ENCODE measurements at regions not wholly inside any gene's neighbourhood (a gene's known extent, or its start where the extent isn't known, plus 50 kb on each side); places are given as distances from the start of the nearest gene placed in this dataset.

- Histone ChIP-seq H3K4me1 (ENCODE audit: control insufficient read depth in 2 of 2, insufficient read depth in 1 of 2, low read depth in 1 of 2, low read length in 2 of 2) (no peaks in the 10 kb centered on the region), H3K27me3 (ENCODE audit: control insufficient read depth in 3 of 3, insufficient read depth in 3 of 3, low read depth in 1 of 3, low read length in 3 of 3) (no peaks in the 10 kb centered on the region), H3K23ac (ENCODE audit: low read depth, low read length, poor library complexity) (no peak overlapping the region), H2BK5ac (ENCODE audit: low read length) (no peak overlapping the region), H2BK120ac (ENCODE audit: low read depth, low read length) (no peak overlapping the region), H3K36me3 (replicated peaks in 1 of 2; ENCODE audit: control insufficient read depth in 2 of 2, insufficient read depth in 2 of 2, low read length in 2 of 2) (no peaks in the 10 kb centered on the region), H2BK12ac (ENCODE audit: low read length) (no peak overlapping the region), H3K4me3 (ENCODE audit: low read length in 2 of 2) (no peak overlapping the region), H4K91ac (ENCODE audit: low read depth, low read length, poor library complexity) (no peak overlapping the region), H3K4me2 (ENCODE audit: insufficient read depth, low read length, poor library complexity, severe bottlenecking) (no peak overlapping the region), H3K79me1 (ENCODE audit: low read depth, low read length) (no peaks in the 10 kb centered on the region), H3K9me3 (replicated peaks in 1 of 2; ENCODE audit: control insufficient read depth in 2 of 2, insufficient read depth in 1 of 2, low read depth in 1 of 2, low read length in 2 of 2) (no peaks in the 10 kb centered on the region), H3K14ac (ENCODE audit: low read length) (no peak overlapping the region), H2BK15ac (ENCODE audit: low read length) (no peak overlapping the region), H4K8ac (ENCODE audit: low read depth, low read length) (no peak overlapping the region), H3K18ac (ENCODE audit: low read length) (no peak overlapping the region), H3K4ac (ENCODE audit: low read length) (no peak overlapping the region), H3K9ac (ENCODE audit: low read depth, low read length, poor library complexity) (no peak overlapping the region), H2AFZ (ENCODE audit: low read length) (no peak overlapping the region), H3K27ac (replicated peaks; ENCODE audit: low read length) (no peak overlapping the region), H2AK5ac (ENCODE audit: low read depth, low read length) (no peak overlapping the region)
- DNase-seq (ENCODE audit: low spot score): no peak
- WGBS, 2 donors (ENCODE audit: extremely low coverage in 2 of 2, insufficient read length in 2 of 2, insufficient replicate concordance in 1 of 2): no CpG with 5 or more reads among the region's 4 CpGs
These were observed 242.7 kb upstream of the TTC14 start for GRCh38 chr3:180359061-180359952.

- H2BK15ac ChIP-seq (ENCODE audit: low read length): no peak overlapping the region
- no peaks in the 10 kb centered on the region for H3K79me1 ChIP-seq (ENCODE audit: low read depth, low read length)
- no peaks in the 10 kb centered on the region for H3K36me3 ChIP-seq (replicated peaks in 1 of 2; ENCODE audit: control insufficient read depth in 2 of 2, insufficient read depth in 2 of 2, low read length in 2 of 2)
- no peak overlapping the region for H3K14ac ChIP-seq (ENCODE audit: low read length)
- WGBS, 2 donors (ENCODE audit: extremely low coverage in 2 of 2, insufficient read length in 2 of 2, insufficient replicate concordance in 1 of 2): no CpG with 5 or more reads among the region's 2 CpGs
- no peak overlapping the region for H3K9ac ChIP-seq (ENCODE audit: low read depth, low read length, poor library complexity)
- no peak overlapping the region for H2AFZ ChIP-seq (ENCODE audit: low read length)
- DNase-seq (ENCODE audit: low spot score): no peak
- no peak overlapping the region for H4K8ac ChIP-seq (ENCODE audit: low read depth, low read length)
- no peak overlapping the region for H3K4me2 ChIP-seq (ENCODE audit: insufficient read depth, low read length, poor library complexity, severe bottlenecking)
- no peak overlapping the region for H2BK5ac ChIP-seq (ENCODE audit: low read length)
- H3K4ac ChIP-seq (ENCODE audit: low read length): no peak overlapping the region
- H2BK12ac ChIP-seq (ENCODE audit: low read length): no peak overlapping the region
- H4K91ac ChIP-seq (ENCODE audit: low read depth, low read length, poor library complexity): no peak overlapping the region
- H3K27ac ChIP-seq (replicated peaks; ENCODE audit: low read length): no peak overlapping the region
- no peaks in the 10 kb centered on the region for H3K4me1 ChIP-seq (ENCODE audit: control insufficient read depth in 2 of 2, insufficient read depth in 1 of 2, low read depth in 1 of 2, low read length in 2 of 2)
- H2AK5ac ChIP-seq (ENCODE audit: low read depth, low read length): no peak overlapping the region
- H3K23ac ChIP-seq (ENCODE audit: low read depth, low read length, poor library complexity): no peak overlapping the region
- H2BK120ac ChIP-seq (ENCODE audit: low read depth, low read length): no peak overlapping the region
- no peak overlapping the region for H3K4me3 ChIP-seq (ENCODE audit: low read length in 2 of 2)
- H3K9me3 ChIP-seq (replicated peaks in 1 of 2; ENCODE audit: control insufficient read depth in 2 of 2, insufficient read depth in 1 of 2, low read depth in 1 of 2, low read length in 2 of 2): no peaks in the 10 kb centered on the region
- H3K27me3 ChIP-seq (ENCODE audit: control insufficient read depth in 3 of 3, insufficient read depth in 3 of 3, low read depth in 1 of 3, low read length in 3 of 3): no peaks in the 10 kb centered on the region
- H3K18ac ChIP-seq (ENCODE audit: low read length): no peak overlapping the region
These were observed 242.0 kb upstream of the TTC14 start for GRCh38 chr3:180359953-180360279.

DNA sequence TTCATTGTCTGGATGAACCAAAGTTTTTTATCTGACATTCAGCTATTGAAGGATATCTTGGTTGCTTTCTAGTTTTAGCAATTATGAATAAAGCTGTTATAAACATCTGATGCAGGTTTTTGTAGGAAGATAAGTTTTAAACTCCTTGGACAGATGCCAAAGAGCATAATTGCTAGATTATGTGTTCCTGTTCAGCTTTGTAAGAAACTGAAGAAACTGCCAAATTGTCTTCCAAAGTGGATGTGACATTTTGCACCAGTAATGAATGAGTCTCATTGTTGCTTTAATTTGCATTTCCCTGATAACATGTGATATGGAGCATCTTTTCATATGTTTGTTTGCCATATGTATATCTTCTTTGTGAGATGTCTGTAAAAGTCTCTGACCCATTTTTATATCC, 239.9 kb upstream of the TTC14 start:
- Histone ChIP-seq H3K14ac (ENCODE audit: low read length) (no peak overlapping the region), H3K79me1 (ENCODE audit: low read depth, low read length) (no peaks in the 10 kb centered on the region), H3K18ac (ENCODE audit: low read length) (no peak overlapping the region), H2BK120ac (ENCODE audit: low read depth, low read length) (no peak overlapping the region), H2BK5ac (ENCODE audit: low read length) (no peak overlapping the region), H4K8ac (ENCODE audit: low read depth, low read length) (no peak overlapping the region), H3K9ac (ENCODE audit: low read depth, low read length, poor library complexity) (no peak overlapping the region), H3K4me2 (ENCODE audit: insufficient read depth, low read length, poor library complexity, severe bottlenecking) (no peak overlapping the region), H3K9me3 (replicated peaks in 1 of 2; ENCODE audit: control insufficient read depth in 2 of 2, insufficient read depth in 1 of 2, low read depth in 1 of 2, low read length in 2 of 2) (no peaks in the 10 kb centered on the region), H2AK5ac (ENCODE audit: low read depth, low read length) (no peak overlapping the region), H3K4ac (ENCODE audit: low read length) (no peak overlapping the region), H2BK12ac (ENCODE audit: low read length) (no peak overlapping the region), H2AFZ (ENCODE audit: low read length) (no peak overlapping the region), H2BK15ac (ENCODE audit: low read length) (no peak overlapping the region), H3K36me3 (replicated peaks in 1 of 2; ENCODE audit: control insufficient read depth in 2 of 2, insufficient read depth in 2 of 2, low read length in 2 of 2) (no peaks in the 10 kb centered on the region), H3K4me3 (ENCODE audit: low read length in 2 of 2) (no peak overlapping the region), H3K4me1 (ENCODE audit: control insufficient read depth in 2 of 2, insufficient read depth in 1 of 2, low read depth in 1 of 2, low read length in 2 of 2) (no peaks in the 10 kb centered on the region), H4K91ac (ENCODE audit: low read depth, low read length, poor library complexity) (no peak overlapping the region), H3K27ac (replicated peaks; ENCODE audit: low read length) (no peak overlapping the region), H3K23ac (ENCODE audit: low read depth, low read length, poor library complexity) (no peak overlapping the region), H3K27me3 (ENCODE audit: control insufficient read depth in 3 of 3, insufficient read depth in 3 of 3, low read depth in 1 of 3, low read length in 3 of 3) (no peaks in the 10 kb centered on the region)
- DNase-seq (ENCODE audit: low spot score): no peak

GRCh38 chr3:180375831-180376230, 226.1 kb upstream of the TTC14 start:
- WGBS, 2 donors (ENCODE audit: extremely low coverage in 2 of 2, insufficient read length in 2 of 2, insufficient replicate concordance in 1 of 2): no CpG with 5 or more reads among the region's 3 CpGs
- no peak overlapping the region for H3K4me3 ChIP-seq (ENCODE audit: low read length in 2 of 2)
- no peak overlapping the region for H4K8ac ChIP-seq (ENCODE audit: low read depth, low read length)
- H4K91ac ChIP-seq (ENCODE audit: low read depth, low read length, poor library complexity): no peak overlapping the region
- no peaks in the 10 kb centered on the region for H3K9me3 ChIP-seq (replicated peaks in 1 of 2; ENCODE audit: control insufficient read depth in 2 of 2, insufficient read depth in 1 of 2, low read depth in 1 of 2, low read length in 2 of 2)
- H3K23ac ChIP-seq (ENCODE audit: low read depth, low read length, poor library complexity): no peak overlapping the region
- no peak overlapping the region for H3K9ac ChIP-seq (ENCODE audit: low read depth, low read length, poor library complexity)
- H3K27me3 ChIP-seq (ENCODE audit: control insufficient read depth in 3 of 3, insufficient read depth in 3 of 3, low read depth in 1 of 3, low read length in 3 of 3): no peaks in the 10 kb centered on the region
- no peak overlapping the region for H3K14ac ChIP-seq (ENCODE audit: low read length)
- H3K18ac ChIP-seq (ENCODE audit: low read length): no peak overlapping the region
- H3K36me3 ChIP-seq (replicated peaks in 1 of 2; ENCODE audit: control insufficient read depth in 2 of 2, insufficient read depth in 2 of 2, low read length in 2 of 2): no peaks in the 10 kb centered on the region
- no peak overlapping the region for H2BK15ac ChIP-seq (ENCODE audit: low read length)
- no peak overlapping the region for H2BK5ac ChIP-seq (ENCODE audit: low read length)
- no peak overlapping the region for H2AK5ac ChIP-seq (ENCODE audit: low read depth, low read length)
- no peak overlapping the region for H2AFZ ChIP-seq (ENCODE audit: low read length)
- H3K79me1 ChIP-seq (ENCODE audit: low read depth, low read length): no peaks in the 10 kb centered on the region
- no peak overlapping the region for H2BK120ac ChIP-seq (ENCODE audit: low read depth, low read length)
- H2BK12ac ChIP-seq (ENCODE audit: low read length): no peak overlapping the region
- no peak overlapping the region for H3K27ac ChIP-seq (replicated peaks; ENCODE audit: low read length)
- no peak for DNase-seq (ENCODE audit: low spot score)
- H3K4me2 ChIP-seq (ENCODE audit: insufficient read depth, low read length, poor library complexity, severe bottlenecking): no peak overlapping the region
- no peak overlapping the region for H3K4ac ChIP-seq (ENCODE audit: low read length)
- no peaks in the 10 kb centered on the region for H3K4me1 ChIP-seq (ENCODE audit: control insufficient read depth in 2 of 2, insufficient read depth in 1 of 2, low read depth in 1 of 2, low read length in 2 of 2)
